Ascending aorta (tissue), 2 donors: ENCODE measurements at regions not wholly inside any gene's neighbourhood (a gene's known extent, or its start where the extent isn't known, plus 50 kb on each side); places are given as distances from the start of the nearest gene placed in this dataset.

Experiments
- DNase-seq, 2 donors: peaks; one replicate each; pipeline ENCODE4 v3.0.0-alpha.2; 2019; ENCODE audit warnings: low spot score in 2 of 2
- H3K27ac ChIP-seq, 2 donors: fragments of 200-600 bp; sonication (generic); one replicate each; pipeline ENCODE4 v1.5.1; 2016 to 2017; ENCODE audit warnings: mild to moderate bottlenecking in 1 of 2
- H3K27me3 ChIP-seq: fragments of 200-600 bp; sonication (generic); one replicate; pipeline ENCODE4 v1.5.1; 2017
- H3K36me3 ChIP-seq, 2 donors: fragments of 200-600 bp; sonication (generic); one replicate each; pipeline ENCODE4 v1.5.1; 2016
- H3K4me1 ChIP-seq, 2 donors: fragments of 200-600 bp; sonication (generic); one replicate each; pipeline ENCODE4 v1.5.1; 2016 to 2017; ENCODE audit warnings: mild to moderate bottlenecking in 1 of 2
- H3K4me3 ChIP-seq, 2 donors: fragments of 200-600 bp; sonication (generic); one replicate each; pipeline ENCODE4 v1.5.1; 2016 to 2017; ENCODE audit warnings: mild to moderate bottlenecking in 1 of 2
- H3K9me3 ChIP-seq, 2 donors: fragments of 200-600 bp; sonication (generic); one replicate each; pipeline ENCODE4 v1.5.1; 2016
- intact Hi-C: fragments of 100-400 bp; cut with DNase I; formaldehyde crosslinking; loops from one replicate; pipeline ENCODE4 v1.15.1; 2023
- TF ChIP-seq, protein P1 (sequence below), 3 experiments: fragments of 200-600 bp in 2 of 3; fragments of 450-650 bp in 1 of 3; sonication (generic) in 2 of 3; IDR thresholded peaks; one replicate each; pipeline ENCODE4 v1.5.1; 2016 to 2019; ENCODE audit warnings: antibody characterized with exemption in 3 of 3, mild to moderate bottlenecking in 1 of 3, moderate library complexity in 1 of 3

DNA sequence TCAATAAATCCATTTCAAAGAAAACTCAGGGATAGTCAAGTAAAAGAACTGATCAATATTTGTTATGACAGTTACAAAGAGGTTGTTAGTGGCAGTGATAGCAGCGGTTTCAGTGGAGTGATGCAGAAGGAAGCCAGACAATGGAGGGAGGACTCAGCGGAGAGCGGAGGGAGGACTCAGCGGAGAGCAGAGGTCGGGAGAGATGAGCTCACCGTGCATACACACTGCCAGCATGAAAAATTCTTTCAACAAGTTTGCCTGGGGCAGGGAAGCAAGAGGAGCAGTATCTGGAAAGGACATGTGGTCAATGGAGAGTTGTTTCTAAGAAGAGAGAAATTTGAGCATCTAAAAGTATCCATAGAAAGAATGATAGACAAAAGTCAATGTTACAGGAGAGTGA is 60.9 kb upstream of the BCL11A start:
- no peaks in the 10 kb centered on the region for H3K36me3 ChIP-seq
- no peak overlapping the region for H3K27ac ChIP-seq
- H3K27me3 ChIP-seq = no peaks in the 10 kb centered on the region
- no peak for DNase-seq
- H3K4me3 ChIP-seq = no peak overlapping the region
- no peaks in the 10 kb centered on the region for H3K4me1 ChIP-seq
- H3K9me3 ChIP-seq = no peaks in the 10 kb centered on the region
- TF ChIP-seq, protein P1, sequence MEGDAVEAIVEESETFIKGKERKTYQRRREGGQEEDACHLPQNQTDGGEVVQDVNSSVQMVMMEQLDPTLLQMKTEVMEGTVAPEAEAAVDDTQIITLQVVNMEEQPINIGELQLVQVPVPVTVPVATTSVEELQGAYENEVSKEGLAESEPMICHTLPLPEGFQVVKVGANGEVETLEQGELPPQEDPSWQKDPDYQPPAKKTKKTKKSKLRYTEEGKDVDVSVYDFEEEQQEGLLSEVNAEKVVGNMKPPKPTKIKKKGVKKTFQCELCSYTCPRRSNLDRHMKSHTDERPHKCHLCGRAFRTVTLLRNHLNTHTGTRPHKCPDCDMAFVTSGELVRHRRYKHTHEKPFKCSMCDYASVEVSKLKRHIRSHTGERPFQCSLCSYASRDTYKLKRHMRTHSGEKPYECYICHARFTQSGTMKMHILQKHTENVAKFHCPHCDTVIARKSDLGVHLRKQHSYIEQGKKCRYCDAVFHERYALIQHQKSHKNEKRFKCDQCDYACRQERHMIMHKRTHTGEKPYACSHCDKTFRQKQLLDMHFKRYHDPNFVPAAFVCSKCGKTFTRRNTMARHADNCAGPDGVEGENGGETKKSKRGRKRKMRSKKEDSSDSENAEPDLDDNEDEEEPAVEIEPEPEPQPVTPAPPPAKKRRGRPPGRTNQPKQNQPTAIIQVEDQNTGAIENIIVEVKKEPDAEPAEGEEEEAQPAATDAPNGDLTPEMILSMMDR (IDR thresholded peaks at IDR 0.05) = no peak
- intact Hi-C loops = no loop called here

DNA sequence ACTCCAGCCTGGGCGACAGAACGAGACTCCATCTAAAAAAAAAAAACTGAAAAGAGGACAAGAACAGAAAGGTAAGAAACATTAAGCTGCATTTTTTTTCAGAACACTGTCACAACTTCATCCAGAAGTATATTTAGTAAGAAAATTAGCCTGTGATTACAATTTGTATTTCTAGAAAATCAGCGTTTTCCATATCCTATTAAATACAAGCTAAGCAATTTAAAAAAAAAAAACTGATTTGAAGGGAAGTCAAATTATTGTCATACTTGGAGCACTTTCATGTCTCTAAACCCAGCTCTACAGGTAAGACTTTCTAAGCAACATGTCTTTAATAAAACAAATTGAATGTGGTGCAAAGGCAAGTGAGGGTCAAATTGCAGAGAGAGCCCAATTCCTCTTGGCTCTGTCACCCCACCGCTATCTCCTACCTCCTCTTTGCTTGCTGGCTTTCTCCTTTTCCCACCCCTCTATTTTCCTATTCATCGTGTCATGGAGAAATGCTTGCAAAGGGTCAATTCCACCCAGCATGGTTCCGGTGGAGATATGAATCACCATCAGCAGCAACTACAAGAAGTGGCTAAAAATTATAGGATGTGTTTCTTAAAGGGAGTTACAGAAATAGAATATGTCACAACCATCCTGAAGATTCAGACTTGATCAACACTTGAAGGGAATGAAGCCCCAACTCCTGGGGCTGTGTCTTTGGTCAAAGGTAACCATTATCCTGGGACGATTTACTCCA is 68.4 kb upstream of the BCL11A start:
- Histone ChIP-seq H3K27ac (no peak overlapping the region), H3K27me3 (no peaks in the 10 kb centered on the region), H3K36me3 (no peaks in the 10 kb centered on the region), H3K9me3 (no peaks in the 10 kb centered on the region), H3K4me3 (no peak overlapping the region), H3K4me1 (no peaks in the 10 kb centered on the region)
- DNase-seq = no peak
- TF ChIP-seq, protein P1 (IDR thresholded peaks at IDR 0.05) = no peak
- intact Hi-C loops = no loop called here

DNA sequence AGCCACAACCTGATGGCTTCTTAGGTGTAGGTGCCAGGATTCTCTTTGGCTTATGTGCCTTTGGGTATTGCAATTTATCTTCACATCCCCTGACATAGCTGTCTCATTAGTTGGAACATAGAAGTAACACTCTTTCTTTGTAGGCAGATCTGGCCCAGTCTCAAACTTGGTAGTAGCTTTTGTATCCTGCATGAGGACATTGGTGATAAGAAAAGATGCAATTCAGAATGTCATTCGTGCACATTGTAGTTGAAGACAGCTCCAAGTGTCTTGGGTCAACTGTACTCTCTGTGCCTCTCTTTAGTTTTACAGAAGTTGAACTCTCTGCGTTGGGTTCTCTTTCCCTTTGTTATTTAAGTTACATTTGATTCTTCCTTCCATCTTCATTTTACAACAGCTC is 69.6 kb upstream of the BCL11A start:
- Histone ChIP-seq H3K27me3 (no peaks in the 10 kb centered on the region), H3K4me1 (no peaks in the 10 kb centered on the region), H3K27ac (no peak overlapping the region), H3K4me3 (no peak overlapping the region), H3K9me3 (no peaks in the 10 kb centered on the region), H3K36me3 (no peaks in the 10 kb centered on the region)
- intact Hi-C loops = no loop called here
- no peak for DNase-seq
- TF ChIP-seq, protein P1 (IDR thresholded peaks at IDR 0.05) = no peak

DNA sequence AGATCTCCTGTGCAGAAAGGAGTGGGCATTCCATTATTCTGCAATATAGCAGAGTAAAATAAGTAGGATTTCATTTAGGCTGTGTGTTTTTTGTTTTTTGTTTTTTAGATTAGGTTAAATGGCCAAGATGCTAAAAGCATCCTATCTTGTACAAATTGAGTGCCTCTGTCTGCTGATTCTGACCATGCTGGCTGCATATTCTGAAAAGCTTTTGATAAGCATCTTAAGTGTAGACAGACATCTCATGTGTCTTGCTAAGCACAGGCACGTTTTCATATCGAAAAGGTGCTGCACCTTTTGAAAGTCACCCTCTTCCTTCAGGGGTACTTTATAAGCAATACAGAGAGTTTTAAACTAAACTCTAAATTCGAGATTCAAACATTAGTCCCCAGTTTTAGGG is 74.0 kb upstream of the BCL11A start:
- TF ChIP-seq, protein P1 (IDR thresholded peaks at IDR 0.05) = no peak
- Histone ChIP-seq H3K27me3 (no peaks in the 10 kb centered on the region), H3K9me3 (no peaks in the 10 kb centered on the region), H3K4me1 (no peaks in the 10 kb centered on the region), H3K27ac (no peak overlapping the region), H3K4me3 (no peak overlapping the region), H3K36me3 (no peaks in the 10 kb centered on the region)
- no peak for DNase-seq
- intact Hi-C loops = no loop called here

DNA sequence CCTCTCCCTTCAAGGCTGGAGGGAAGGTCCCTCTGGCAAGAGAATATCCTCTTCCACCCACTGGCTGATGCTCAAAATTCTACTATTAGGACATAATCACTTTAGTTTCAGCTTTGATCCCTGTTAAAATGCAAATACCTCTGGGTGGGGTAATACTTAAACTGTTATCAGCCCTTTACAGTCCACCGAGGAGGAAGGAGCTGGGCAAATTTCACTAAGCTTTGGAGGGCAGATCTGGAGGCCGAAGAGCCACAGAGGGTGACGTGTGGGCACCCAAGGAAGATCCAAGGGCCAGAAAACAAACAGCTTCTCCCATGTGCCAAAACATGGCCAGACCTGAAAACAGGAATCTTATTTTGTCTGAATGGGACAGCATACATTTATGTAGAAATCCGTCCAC is 74.6 kb upstream of the BCL11A start:
- no peak overlapping the region for H3K4me3 ChIP-seq
- TF ChIP-seq, protein P1 (IDR thresholded peaks at IDR 0.05) = no peak

More for the DNA sequence above, 74.6 kb upstream of the BCL11A start:
- no peaks in the 10 kb centered on the region for H3K9me3 ChIP-seq
- no peaks in the 10 kb centered on the region for H3K4me1 ChIP-seq
- H3K36me3 ChIP-seq = no peaks in the 10 kb centered on the region
- intact Hi-C loops = no loop called here
- no peak for DNase-seq
- no peak overlapping the region for H3K27ac ChIP-seq
- H3K27me3 ChIP-seq = no peaks in the 10 kb centered on the region
